SIG-M5 treated with dmso at 0.1 percent for 504 hours (cell line): ENCODE measurements at regions not wholly inside any gene's neighbourhood (a gene's known extent, or its start where the extent isn't known, plus 50 kb on each side); places are given as distances from the start of the nearest gene placed in this dataset.
"Not testable (repeated sequence)": the region's sequence is repeated elsewhere in the genome, so short reads cannot be mapped to it uniquely, and the experiment has no call there.

Experiments
- DNase-seq: peaks from one replicate; lab custom pipeline; 2025; ENCODE audit not compliant: unreplicated experiment; lab: John Stamatoyannopoulos, UW

- peak; percentile 7 for DNase-seq
These were observed 1165.5 kb upstream of the SLC39A10 start for GRCh38 chr2:194491409-194492115.

GRCh38 chr2:194486326-194486725, 1170.7 kb upstream of the SLC39A10 start:
- DNase-seq: no peak

DNA sequence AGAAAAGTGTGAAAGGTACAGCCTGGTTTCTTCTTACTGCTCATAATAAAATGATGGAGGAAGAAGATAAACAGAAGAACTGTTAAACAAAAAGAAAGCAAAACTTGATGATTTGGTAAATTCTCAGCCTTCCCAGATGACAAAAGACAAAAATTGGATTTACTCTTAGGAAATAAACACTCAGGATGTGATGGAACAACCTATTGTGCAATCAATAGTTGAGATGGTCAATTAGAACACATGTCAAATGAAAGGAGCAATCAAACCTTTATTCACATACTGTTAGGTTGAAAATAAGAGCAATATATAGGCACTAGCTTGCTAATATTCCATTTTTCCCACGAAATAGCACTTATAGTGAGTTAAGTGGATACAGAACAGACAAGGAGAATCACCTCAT, 1174.0 kb upstream of the SLC39A10 start:
- DNase-seq: no peak

- no peak for DNase-seq
These were observed 1191.4 kb upstream of the SLC39A10 start for GRCh38 chr2:194465641-194466040.

DNA sequence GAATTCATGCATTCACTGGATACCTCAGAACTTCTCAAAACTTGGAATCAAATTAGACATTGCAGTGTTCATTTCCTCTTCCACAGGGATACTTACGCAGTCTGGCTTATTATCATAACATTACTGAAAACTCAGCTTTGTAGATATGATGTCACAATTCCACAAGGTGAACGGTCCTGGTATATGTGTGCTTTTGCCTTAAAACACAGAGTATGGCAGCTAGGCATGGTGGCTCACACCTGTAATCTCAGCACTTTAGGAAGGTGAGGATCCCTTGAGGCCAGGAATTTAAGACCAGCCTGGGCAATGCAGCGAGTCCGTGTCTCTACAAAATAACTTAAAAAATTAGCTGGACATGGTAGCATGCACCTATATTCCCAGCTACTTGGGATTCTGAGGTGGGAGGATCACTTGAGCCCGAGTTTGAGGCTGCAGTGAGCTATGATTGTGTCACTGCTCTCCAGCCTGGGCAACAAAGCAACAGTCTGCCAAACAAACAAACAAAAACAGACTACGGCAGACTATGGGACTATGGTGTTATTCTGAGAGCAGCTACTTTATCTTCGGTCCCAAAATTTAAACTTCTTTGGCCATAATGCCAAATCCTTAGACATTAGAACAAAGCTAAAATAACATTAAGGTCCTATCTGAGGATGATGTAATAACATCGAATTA, 1191.9 kb upstream of the SLC39A10 start:
- no peak for DNase-seq

DNA sequence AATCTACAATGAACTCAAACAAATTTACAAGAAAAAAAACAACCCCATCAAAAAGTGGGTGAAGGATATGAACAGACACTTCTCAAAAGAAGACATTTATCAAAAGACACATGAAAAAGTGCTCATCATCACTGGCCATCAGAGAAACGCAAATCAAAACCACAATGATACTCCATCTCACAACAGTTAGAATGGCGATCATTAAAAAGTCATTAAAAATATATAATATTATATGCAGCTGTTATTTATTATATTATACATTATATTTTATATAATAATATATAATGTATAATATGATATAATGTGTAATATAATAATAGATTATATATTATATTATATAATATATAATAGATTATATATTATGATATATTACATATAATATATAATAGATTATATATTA, 1194.1 kb upstream of the SLC39A10 start:
- not testable (repeated sequence) for DNase-seq

DNA sequence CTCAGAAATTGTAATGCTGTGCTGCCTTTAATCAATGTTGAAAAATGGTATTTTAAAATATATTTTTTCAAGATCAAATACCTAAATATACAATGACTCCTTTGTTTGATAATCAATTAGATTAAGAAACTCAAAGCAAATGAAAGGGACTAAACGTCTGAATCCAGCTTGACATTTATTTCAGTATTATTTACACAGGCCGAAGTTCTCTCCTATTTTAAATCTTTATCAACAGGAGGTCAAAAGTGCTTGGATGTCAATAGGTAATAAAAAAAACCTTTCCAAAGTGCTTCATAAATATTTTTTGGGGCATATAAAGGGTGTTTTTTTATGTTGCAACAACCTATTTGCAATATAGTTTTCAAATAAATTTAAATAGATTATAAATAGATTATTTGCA, 1201.7 kb upstream of the SLC39A10 start:
- DNase-seq: no peak

- DNase-seq: no peak
These were observed 1204.5 kb upstream of the SLC39A10 start for GRCh38 chr2:194452504-194452903.

- DNase-seq: no peak
These were observed 1211.8 kb upstream of the SLC39A10 start for GRCh38 chr2:194445226-194445625.

- no peak for DNase-seq
These were observed 1213.1 kb upstream of the SLC39A10 start for GRCh38 chr2:194443926-194444325.

DNA sequence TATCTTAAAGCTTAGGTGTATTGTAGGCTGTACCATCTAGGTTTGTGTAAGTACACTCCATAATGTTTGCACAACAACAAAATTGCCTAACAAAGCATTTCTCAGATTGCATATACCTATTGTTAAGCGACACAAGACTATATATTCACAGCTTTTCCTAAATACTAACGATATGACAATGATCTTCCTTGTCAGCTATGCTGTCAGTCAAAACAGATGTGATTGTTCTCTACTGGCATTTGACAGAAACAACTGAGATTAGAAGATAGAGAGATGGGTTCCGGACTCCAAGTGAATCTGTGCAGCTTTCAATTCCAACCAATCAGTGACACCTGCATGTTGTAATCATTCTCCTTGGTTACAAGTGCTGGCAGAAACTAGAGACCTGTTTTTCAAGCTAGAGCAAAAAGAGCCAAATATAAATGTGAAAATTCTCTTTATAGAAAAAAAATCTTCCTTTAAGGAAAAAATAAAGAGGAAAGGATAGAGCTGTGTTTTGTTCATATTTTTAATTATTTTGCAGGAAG, 1232.3 kb upstream of the SLC39A10 start:
- no peak for DNase-seq

GRCh38 chr2:194411221-194411620, 1245.8 kb upstream of the SLC39A10 start:
- no peak for DNase-seq

- no peak for DNase-seq
These were observed 1261.2 kb upstream of the SLC39A10 start for GRCh38 chr2:194395818-194396217.

- DNase-seq: no peak
These were observed 1271.7 kb upstream of the SLC39A10 start for GRCh38 chr2:194385376-194385775.

DNA sequence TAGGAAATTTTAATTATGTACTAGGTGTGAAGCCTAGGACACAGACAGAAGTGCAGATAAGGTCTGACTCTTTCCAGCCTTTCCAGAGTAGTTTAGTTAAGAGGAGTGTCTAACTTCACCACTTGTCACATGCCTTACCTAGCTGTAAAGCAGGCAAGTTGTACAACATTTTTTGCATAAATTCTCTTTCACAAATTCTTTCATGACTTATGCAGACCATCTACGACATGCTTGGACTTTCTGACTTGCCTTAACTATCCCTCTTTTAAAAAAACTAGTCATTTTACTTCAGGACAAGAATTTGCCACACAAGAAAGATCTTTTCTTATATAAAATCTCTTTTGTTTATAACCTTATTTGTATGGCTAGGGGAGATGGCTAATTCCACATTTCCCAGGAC, 1273.6 kb upstream of the SLC39A10 start:
- DNase-seq: no peak

DNA sequence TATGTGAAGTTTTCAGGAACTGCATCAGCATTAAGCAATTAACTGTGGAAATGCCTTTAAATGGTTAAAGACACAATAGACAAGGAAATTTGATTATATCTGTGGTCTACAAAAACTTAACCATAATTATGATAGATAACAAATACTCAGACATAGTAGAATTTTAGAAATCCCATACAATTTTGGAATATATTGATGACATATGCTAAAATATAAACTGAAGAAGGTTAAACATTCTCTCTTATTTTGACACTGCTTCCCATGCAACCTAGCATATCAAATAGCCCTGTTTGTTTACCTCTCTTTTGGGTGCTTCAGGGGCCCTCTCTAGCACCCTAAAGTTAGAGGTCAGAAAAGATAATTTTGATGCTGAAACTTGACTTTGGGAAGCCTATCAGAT, 1274.8 kb upstream of the SLC39A10 start:
- no peak for DNase-seq

- no peak for DNase-seq
These were observed 1277.0 kb upstream of the SLC39A10 start for GRCh38 chr2:194380011-194380410.

DNA sequence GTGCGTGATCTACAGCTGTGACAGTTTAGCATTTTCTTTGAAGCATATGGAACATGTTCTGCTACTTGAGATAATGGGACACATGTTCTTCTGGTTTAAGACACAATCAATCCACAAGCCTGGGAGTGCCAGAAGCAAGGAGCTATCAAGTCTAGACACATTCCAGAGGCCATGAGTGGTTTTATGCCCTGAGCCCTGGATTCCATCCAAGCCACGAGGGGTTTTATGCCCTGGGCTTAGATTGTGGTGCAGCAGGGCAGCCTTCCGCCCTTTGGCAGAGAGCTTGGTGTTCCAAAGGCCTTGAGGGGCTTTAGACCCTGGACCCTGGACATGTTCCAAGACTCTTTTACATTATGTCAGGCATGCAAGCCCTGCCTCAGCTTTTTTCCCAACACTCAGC, 1289.6 kb upstream of the SLC39A10 start:
- DNase-seq: not testable (repeated sequence)

DNA sequence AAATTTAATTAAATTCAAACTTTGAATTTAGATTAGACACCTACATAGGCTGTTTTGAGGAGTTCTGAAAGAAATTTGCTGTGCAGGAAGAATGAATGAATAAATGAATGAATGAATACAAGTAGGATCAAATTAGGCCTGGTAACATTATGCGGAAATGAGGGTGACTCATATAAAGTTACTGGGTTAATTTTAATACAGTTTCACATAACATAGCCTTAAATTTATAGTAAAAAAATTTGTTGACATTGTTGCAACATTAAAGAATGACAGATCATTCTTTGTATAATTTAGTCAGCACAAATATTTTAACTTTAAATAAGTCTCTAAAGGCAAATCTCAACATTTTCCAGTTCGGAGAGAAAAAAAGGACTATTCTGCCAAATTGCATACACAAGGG, 1293.1 kb upstream of the SLC39A10 start:
- no peak for DNase-seq

GRCh38 chr2:194363295-194363694, 1293.7 kb upstream of the SLC39A10 start:
- DNase-seq: no peak

DNA sequence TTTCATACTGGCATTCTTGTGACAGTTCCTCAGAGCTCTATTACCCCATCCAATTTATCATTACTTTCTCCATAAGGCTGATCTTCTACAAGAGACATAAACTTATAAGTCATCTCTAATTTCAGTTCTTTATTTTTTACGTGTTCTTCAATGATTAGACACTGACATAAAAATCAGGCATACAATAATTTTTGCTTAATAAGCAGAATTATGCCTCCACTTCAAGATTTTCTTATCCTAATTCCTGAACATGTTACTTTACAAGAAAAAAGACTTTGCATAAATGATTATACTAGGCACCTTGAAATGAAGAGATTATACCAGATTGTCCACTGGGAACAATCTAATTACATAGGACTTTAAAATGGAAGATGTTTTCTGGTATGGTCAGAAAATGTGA, 1304.5 kb upstream of the SLC39A10 start:
- no peak for DNase-seq

GRCh38 chr2:194346193-194346592, 1310.8 kb upstream of the SLC39A10 start:
- DNase-seq: no peak

- DNase-seq: no peak
These were observed 1311.7 kb upstream of the SLC39A10 start for GRCh38 chr2:194345347-194345746.
